Breast epithelium (tissue), 4 donors: ENCODE measurements at regions not wholly inside any gene's neighbourhood (a gene's known extent, or its start where the extent isn't known, plus 50 kb on each side); places are given as distances from the start of the nearest gene placed in this dataset.

ENCODE experiments used
- DNase-seq, 2 donors: peaks; one replicate each; pipeline ENCODE4 v3.0.0-alpha.2; 2019; ENCODE audit warnings: low spot score in 2 of 2
- H3K27ac ChIP-seq, 2 donors: fragments of 200-600 bp; sonication (generic) in 1 of 2; one replicate each; pipeline ENCODE4 v1.5.1; 2016 to 2019; ENCODE audit warnings: mild to moderate bottlenecking in 1 of 2
- H3K27me3 ChIP-seq, 2 donors: fragments of 200-600 bp; sonication (generic) in 1 of 2; one replicate each; pipeline versions ENCODE4 v1.5.1 to v1.6.0; 2017 to 2019; ENCODE audit warnings: control low read depth in 1 of 2, mild to moderate bottlenecking in 1 of 2
- H3K36me3 ChIP-seq: fragments of 200-600 bp; one replicate; pipeline ENCODE4 v1.5.1; 2019
- H3K4me1 ChIP-seq, 2 donors: fragments of 200-600 bp; sonication (generic); one replicate each; pipeline ENCODE4 v1.5.1; 2016 to 2019; ENCODE audit warnings: control low read depth in 1 of 2
- H3K4me3 ChIP-seq, 3 donors: fragments of 200-600 bp; sonication (generic); 1 replicate in 2 of 3; 2 replicates in 1 of 3; pipeline ENCODE4 v1.5.1; 2016 to 2019; ENCODE audit warnings: mild to moderate bottlenecking in 3 of 3, moderate library complexity in 2 of 3
- H3K9me3 ChIP-seq, 2 donors: fragments of 200-600 bp; sonication (generic) in 1 of 2; one replicate each; pipeline ENCODE4 v1.5.1; 2016 to 2019; ENCODE audit warnings: control low read depth in 1 of 2
- POLR2A ChIP-seq: fragments of 450-650 bp; IDR thresholded peaks from one replicate; pipeline ENCODE4 v1.6.1; 2016; ENCODE audit warnings: antibody characterized with exemption, mild to moderate bottlenecking, moderate library complexity
- POLR2AphosphoS5 ChIP-seq, 3 donors: sonication (generic); formaldehyde crosslinking; IDR thresholded peaks; one replicate each; pipeline ENCODE4 v1.6.1; 2017; ENCODE audit warnings: antibody characterized with exemption in 3 of 3
- intact Hi-C: fragments of 100-400 bp; cut with DNase I; formaldehyde crosslinking; loops from one replicate; pipeline ENCODE4 v1.15.1; 2023; ENCODE audit warnings: low total_unique reads
- TF ChIP-seq, protein P1 (sequence below), 3 donors: fragments of 450-650 bp; IDR thresholded peaks; one replicate each; pipeline ENCODE4 v1.5.1; 2016 to 2017; ENCODE audit warnings: antibody characterized with exemption in 3 of 3, mild to moderate bottlenecking in 3 of 3, moderate library complexity in 3 of 3

DNA sequence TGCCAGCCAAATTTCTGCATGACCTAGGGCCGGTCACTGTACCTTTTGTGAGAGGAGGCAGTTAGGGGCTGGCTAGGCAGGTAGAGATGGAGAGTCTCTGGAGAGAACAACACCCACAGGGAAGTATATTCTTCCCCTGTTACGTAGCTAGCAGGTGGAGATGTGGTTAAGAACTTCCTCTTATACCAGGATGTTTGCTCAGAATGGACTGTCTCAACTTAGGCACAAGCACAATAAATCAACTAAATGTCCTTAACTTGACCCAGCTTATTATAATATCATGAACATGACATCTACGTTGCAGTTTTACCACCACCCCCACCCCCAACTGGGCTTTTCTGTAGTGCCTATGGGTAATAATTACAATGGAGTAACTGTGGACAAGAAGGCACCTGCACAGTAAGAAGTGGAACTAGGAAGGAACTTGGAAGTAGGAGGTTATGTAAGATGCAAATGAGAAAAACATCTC lies 60.7 kb upstream of the MPEG1 start:
- intact Hi-C loops = no loop called here
- Histone ChIP-seq H3K36me3 (no peaks in the 10 kb centered on the region), H3K4me1 (no peaks in the 10 kb centered on the region), H3K27me3 (no peaks in the 10 kb centered on the region), H3K27ac (peak overlapping the region; percentile 76 to 82), H3K9me3 (no peaks in the 10 kb centered on the region), H3K4me3 (no peak overlapping the region)
- TF ChIP-seq, protein P1, sequence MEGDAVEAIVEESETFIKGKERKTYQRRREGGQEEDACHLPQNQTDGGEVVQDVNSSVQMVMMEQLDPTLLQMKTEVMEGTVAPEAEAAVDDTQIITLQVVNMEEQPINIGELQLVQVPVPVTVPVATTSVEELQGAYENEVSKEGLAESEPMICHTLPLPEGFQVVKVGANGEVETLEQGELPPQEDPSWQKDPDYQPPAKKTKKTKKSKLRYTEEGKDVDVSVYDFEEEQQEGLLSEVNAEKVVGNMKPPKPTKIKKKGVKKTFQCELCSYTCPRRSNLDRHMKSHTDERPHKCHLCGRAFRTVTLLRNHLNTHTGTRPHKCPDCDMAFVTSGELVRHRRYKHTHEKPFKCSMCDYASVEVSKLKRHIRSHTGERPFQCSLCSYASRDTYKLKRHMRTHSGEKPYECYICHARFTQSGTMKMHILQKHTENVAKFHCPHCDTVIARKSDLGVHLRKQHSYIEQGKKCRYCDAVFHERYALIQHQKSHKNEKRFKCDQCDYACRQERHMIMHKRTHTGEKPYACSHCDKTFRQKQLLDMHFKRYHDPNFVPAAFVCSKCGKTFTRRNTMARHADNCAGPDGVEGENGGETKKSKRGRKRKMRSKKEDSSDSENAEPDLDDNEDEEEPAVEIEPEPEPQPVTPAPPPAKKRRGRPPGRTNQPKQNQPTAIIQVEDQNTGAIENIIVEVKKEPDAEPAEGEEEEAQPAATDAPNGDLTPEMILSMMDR (IDR thresholded peaks at IDR 0.05) = no peak
- peak in 1 of 3 donors; percentile 30 for TF ChIP-seq POLR2AphosphoS5 (IDR thresholded peaks at IDR 0.05)
- no peak for DNase-seq

DNA sequence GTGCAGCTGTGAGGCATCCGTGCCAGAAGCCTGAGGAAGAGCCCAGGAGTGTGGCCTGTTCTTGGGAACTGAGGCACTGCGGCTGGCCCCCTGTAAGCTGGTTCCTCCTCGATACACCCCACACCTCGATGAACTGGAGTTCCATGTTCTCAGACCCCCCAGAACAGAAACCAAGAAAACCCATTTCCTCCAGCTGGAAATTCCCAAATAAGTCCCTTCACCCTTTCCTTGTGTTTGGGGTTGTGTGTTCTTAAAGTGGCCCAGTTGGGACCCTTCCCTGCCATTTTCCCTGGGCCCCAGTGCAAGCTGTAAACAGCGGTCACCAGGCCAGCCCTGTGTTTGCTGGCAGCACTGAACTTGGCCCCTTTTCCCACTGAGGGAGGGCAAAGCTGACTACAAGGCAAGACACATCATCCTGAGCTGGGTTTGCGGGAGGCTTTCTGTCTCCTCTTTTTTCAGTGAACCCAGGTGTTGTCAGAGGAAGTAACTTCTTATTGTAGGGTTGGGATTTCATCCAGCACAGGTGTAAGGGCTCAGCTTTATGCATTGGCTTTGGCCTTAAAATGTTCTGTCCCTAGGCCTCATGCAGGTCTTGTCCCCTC lies 60.1 kb upstream of the MPEG1 start:
- TF ChIP-seq POLR2A = no peak
- TF ChIP-seq, protein P1 (IDR thresholded peaks at IDR 0.05) = no peak
- TF ChIP-seq POLR2AphosphoS5 (IDR thresholded peaks at IDR 0.05) = no peak
- H3K27ac ChIP-seq = peak overlapping the region; percentile 76 to 82

DNA sequence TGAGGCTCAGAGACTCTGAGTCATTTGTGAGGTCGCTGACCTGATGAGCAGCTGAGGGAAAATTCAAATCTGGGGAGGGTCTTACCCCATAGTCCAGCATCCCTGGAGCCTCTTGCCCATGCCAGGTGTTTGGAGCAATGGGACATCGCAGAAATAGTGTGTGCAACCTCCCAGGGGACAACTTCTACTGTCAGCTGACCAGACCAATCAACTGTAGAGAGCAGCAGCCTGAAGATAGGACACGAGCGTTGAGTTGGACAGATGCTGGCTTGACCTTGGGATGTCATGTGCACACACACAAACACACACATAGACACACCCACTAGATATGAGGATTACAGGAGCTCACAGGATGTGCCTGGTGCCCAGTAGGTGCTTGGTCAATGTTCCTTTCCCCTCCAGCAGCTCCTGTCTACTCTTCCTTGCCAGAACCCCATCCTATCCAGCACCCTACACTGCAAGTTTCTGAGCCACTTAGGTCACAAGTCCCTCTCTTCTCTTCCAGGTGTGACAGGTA lies 59.1 kb upstream of the MPEG1 start:
- Histone ChIP-seq H3K36me3 (no peaks in the 10 kb centered on the region), H3K4me3 (no peak overlapping the region), H3K9me3 (no peaks in the 10 kb centered on the region), H3K27me3 (no peaks in the 10 kb centered on the region), H3K27ac (peak overlapping the region; percentile 76 to 82), H3K4me1 (no peaks in the 10 kb centered on the region)
- intact Hi-C loops = no loop called here
- TF ChIP-seq, protein P1 (IDR thresholded peaks at IDR 0.05) = no peak
- TF ChIP-seq POLR2AphosphoS5 (IDR thresholded peaks at IDR 0.05) (no peak), POLR2A (no peak)
- no peak for DNase-seq

More for the DNA sequence above, 60.1 kb upstream of the MPEG1 start:
- no peak overlapping the region for H3K4me3 ChIP-seq
- no peaks in the 10 kb centered on the region for H3K36me3 ChIP-seq
- intact Hi-C loops = no loop called here
- H3K27me3 ChIP-seq = no peaks in the 10 kb centered on the region
- DNase-seq = no peak
- no peaks in the 10 kb centered on the region for H3K9me3 ChIP-seq
- H3K4me1 ChIP-seq = no peaks in the 10 kb centered on the region

DNA sequence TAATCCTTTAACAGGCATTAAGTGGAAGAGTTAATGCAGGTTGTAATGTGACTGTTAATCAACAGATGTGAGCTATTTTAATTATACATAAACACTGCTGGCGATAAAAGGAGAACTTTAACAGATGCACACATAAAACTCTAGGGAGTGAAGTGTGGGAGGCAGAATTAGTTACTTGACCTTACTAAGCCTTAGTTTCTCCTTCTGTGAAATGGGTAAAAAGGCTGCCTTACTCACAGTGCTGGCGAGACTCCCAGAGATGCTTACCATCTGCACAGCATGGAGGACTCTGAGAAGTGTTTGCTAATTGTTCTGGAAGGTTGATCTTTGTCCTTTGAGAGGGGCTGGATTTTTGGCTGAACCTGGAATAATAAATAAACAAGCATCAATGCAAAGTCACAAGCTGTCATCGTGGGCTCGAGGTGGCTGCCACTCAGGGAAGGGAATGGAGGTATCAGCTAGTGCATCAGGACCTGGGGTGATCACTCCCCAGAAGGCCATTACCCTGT lies 58.6 kb upstream of the MPEG1 start:
- no peaks in the 10 kb centered on the region for H3K27me3 ChIP-seq
- no peak overlapping the region for H3K27ac ChIP-seq
- TF ChIP-seq, protein P1 (IDR thresholded peaks at IDR 0.05) = no peak
- TF ChIP-seq POLR2AphosphoS5 (IDR thresholded peaks at IDR 0.05) (no peak), POLR2A (no peak)
- intact Hi-C loops = no loop called here
- H3K4me3 ChIP-seq = no peak overlapping the region
- no peaks in the 10 kb centered on the region for H3K4me1 ChIP-seq
- no peaks in the 10 kb centered on the region for H3K9me3 ChIP-seq
- DNase-seq = no peak
- no peaks in the 10 kb centered on the region for H3K36me3 ChIP-seq

DNA sequence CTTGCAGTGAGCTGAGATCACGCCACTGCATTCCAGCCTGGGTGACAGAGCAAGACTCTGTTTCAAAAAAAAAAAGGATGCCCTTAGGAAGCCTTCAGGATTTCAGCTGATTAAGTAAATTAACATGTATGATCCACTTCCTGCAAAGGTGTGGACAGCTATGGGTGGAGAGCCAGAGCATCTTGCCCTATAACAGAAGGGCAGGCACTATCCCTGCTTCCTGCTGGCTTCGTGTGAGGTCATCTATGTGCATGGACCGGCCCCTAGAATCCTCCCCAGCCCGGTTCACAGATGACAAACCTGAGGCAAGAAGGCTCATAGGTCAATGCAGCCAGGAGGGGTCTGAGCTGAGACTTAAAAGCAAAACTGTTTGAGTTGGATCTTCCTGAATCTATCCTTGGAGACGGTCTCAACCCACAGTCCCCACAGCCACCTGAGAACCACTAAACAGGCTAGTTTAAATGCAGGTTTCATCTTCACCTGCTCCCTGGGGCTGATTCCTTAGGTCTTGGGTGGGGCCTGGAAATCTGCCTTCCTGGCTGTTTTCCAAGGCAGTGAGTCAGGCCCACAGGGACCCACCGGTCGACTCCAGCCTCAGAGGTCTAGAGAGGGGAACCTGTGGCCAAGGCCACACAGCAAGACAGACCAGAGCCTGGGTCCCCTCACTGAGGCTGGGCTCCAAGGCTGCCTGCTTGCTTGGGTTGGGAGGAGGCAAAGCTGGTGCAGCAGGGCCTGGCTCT lies 55.2 kb upstream of the MPEG1 start:
- TF ChIP-seq POLR2A = no peak
- TF ChIP-seq POLR2AphosphoS5 (IDR thresholded peaks at IDR 0.05) = no peak
- TF ChIP-seq, protein P1 (IDR thresholded peaks at IDR 0.05) = no peak

More for the DNA sequence above, 55.2 kb upstream of the MPEG1 start:
- intact Hi-C loops = no loop called here
- no peak for DNase-seq
- H3K4me3 ChIP-seq = no peak overlapping the region
- H3K27me3 ChIP-seq = no peaks in the 10 kb centered on the region
- H3K9me3 ChIP-seq = no peaks in the 10 kb centered on the region
- no peaks in the 10 kb centered on the region for H3K36me3 ChIP-seq
- no peaks in the 10 kb centered on the region for H3K4me1 ChIP-seq
- H3K27ac ChIP-seq = peak overlapping the region; percentile 70 to 74
